Left renal pelvis (tissue), 4 donors: ENCODE measurements at regions not wholly inside any gene's neighbourhood (a gene's known extent, or its start where the extent isn't known, plus 50 kb on each side); places are given as distances from the start of the nearest gene placed in this dataset.
"Not testable (repeated sequence)": the region's sequence is repeated elsewhere in the genome, so short reads cannot be mapped to it uniquely, and the experiment has no call there.

ENCODE experiments used
- DNase-seq, 4 donors: peaks; one replicate each; pipeline ENCODE4 v3.0.0-alpha.2; 2013; ENCODE audit warnings: low read depth in 4 of 4, low spot score in 3 of 4

- peak in 3 of 4 donors; percentile 10 to 24 (median 12) for DNase-seq
These were observed 861.3 kb downstream of the ZPLD1 start for GRCh38 chr3:103295974-103296570.

GRCh38 chr3:103297502-103297901, 862.7 kb downstream of the ZPLD1 start:
- DNase-seq: not testable (repeated sequence)

DNA sequence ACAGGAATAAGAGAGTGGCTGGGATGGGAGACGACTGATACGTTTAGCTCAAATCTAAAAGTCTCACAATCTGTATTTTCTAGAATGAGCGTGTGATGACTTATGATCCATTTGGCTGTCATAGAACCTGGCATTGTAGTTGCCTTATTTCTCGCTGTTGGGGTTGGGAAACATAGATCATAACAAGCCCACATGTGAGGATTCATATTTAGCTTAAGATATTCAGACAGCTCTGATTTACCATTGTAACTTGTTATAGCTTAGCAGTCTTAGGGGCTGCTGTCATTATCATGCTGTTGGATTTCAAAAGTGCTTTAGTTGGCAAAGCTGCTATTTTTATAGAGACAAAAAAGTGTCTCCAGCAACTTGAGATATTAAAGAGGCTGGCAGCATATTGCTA, 871.3 kb downstream of the ZPLD1 start:
- DNase-seq: no peak

- DNase-seq: no peak
These were observed 874.1 kb downstream of the ZPLD1 start for GRCh38 chr3:103308921-103309320.

- DNase-seq: no peak
These were observed 885.1 kb downstream of the ZPLD1 start for GRCh38 chr3:103319912-103320311.

GRCh38 chr3:103337179-103337845, 902.5 kb downstream of the ZPLD1 start:
- DNase-seq: no peak

DNA sequence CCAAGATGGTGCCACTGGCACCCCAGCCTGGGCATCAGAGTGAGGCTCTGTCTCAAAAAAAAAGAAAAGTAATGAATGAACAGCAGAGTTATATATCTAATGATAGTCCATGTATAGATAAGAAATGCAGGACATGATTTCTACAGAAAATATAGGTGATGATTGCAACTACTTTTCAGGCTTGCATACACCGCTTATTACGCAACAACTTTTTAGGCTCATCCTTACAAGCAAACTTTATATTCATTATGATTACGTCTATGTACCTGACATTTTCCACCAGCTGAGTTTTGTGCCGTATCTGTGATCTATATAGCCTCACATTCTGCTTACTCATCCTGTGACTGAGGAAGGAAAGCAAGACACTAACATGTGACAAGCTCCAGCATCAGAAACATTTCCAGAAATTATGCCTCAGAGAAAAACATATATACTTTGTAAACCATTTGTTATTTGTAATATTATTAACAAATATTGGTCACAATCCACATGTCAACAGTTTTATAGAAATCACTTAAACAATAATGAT, 906.3 kb downstream of the ZPLD1 start:
- DNase-seq: no peak

DNA sequence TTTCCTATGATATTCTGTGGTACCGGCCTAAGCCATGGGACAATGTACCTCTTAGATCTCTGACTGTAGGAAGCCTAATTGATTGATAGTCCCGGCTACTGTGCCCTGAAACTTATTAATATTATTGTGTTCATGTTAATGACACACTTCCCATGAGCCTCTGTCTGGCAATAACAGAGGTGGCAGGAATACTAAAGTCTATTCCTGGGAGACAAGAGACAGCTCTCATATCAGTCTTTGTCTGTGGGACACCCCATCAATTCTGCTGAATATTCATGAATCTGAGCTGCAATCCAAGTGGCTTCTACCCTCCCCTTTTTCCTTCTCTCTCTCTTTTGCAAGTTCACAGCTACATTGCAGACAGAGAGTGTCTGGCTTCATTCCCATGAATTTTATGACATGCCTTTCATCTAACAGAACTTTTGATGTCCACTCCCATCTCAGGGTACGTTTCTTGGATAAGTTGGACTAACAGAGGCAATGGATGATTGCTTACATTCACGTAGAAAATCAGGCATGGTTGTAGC, 907.5 kb downstream of the ZPLD1 start:
- no peak for DNase-seq

DNA sequence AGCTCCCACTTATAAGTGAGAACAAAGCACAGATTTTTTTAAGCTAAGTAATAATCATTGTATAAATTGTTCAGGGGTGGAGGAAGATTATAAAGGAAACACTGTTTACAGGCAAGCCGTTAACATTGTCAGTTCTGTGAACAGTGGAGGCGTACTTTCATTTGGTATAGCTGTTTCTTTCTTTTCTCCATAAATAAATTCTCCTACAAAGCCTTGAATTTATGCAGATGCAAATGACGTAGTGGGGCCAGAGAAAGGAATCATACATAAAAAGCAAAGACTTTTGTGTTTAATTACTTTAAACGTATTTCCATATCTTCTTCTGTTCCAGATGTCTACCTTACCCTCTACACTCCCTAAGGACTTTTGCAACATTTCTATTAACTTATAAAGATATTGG, 914.9 kb downstream of the ZPLD1 start:
- DNase-seq: no peak

DNA sequence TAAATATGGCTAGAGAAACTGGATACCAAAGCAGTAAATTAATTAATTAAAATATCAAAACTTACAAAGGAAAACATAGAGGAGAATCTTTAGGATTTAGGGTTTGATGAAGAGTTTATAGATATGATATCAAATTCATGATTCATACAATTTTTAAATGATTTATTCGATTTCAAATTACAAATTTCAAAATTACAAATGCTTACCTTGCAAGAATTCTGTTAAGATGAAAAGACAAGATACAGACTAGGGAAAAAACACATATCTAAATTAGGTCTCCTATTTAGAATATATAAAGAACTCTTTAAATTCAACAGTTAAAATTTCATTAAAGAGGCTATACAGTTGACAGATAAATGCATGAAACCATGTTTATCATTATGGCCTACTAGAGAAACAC, 930.7 kb downstream of the ZPLD1 start:
- DNase-seq: no peak

DNA sequence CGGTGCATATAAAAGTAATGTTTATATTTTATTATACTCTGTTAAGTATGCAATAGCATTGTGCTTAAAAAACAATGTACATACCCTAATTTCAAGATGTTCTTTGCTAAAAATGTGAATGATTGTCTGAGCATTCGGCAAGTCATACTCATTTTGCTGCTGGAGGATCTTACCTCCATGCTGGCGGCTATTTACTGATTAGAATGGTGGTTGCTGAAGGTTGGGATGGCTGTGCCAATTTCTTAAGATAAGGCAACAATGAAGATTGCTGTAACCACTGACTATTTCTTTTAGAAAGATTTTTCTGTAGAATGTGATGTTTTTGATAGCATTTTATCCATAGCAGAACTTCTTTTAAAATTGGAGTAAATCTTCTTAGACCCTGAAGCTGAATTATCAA, 932.7 kb downstream of the ZPLD1 start:
- DNase-seq: no peak

- no peak for DNase-seq
These were observed 936.6 kb downstream of the ZPLD1 start for GRCh38 chr3:103371411-103371810.

DNA sequence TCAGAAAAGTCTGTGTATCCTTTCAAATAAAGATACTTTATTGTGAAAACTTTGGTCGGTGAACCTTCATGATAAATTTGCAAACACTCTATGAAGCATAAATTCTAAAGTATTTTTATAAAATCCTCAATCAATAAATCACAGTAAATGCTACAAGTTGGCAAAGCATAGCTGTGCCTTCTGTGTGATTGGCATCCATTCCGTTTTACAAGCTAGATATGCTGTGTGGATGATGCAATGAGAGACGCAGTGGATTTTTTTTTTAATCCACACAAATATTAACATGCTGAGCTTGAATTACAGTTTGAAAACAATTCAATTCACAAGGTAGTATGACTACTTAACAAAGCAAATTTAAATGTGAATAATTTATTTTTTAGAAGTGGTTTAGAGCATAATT, 937.2 kb downstream of the ZPLD1 start:
- DNase-seq: no peak

- DNase-seq: no peak
These were observed 945.6 kb downstream of the ZPLD1 start for GRCh38 chr3:103380391-103380790.

DNA sequence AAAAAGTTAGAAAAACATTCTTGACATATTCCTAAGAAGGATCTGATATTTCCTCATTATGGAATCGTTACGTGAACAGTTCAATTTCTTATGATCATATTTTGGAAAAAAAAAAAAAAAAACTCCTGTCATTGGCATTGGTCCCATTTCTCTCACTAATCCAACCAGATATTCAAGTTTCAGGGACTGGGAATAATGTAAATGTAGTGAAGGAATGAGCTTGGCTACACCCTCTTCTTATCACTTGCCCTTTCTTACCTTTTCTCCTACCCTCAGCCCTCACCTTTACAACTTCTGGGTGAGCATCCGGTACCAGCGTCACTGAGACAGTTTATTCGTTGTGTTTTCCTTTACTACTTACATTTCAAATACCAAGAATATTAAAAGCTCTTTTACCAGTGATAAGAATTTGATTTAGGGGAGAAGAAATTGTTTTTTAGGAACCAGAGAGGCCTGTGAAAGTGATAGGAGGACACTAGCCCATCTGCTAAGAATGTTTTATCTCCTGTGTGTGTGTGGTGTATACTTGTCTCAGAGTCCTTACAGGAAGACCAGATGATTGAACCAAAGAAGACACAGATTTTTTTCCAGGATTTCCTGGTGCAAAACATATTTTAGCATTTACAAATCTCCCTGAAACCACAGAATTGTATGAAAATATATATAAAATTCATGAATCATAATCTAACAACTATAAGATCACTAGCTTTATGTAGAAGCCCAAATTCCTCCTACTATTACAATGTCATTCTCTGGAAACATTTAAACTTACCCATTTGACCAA, 946.7 kb downstream of the ZPLD1 start:
- no peak for DNase-seq

DNA sequence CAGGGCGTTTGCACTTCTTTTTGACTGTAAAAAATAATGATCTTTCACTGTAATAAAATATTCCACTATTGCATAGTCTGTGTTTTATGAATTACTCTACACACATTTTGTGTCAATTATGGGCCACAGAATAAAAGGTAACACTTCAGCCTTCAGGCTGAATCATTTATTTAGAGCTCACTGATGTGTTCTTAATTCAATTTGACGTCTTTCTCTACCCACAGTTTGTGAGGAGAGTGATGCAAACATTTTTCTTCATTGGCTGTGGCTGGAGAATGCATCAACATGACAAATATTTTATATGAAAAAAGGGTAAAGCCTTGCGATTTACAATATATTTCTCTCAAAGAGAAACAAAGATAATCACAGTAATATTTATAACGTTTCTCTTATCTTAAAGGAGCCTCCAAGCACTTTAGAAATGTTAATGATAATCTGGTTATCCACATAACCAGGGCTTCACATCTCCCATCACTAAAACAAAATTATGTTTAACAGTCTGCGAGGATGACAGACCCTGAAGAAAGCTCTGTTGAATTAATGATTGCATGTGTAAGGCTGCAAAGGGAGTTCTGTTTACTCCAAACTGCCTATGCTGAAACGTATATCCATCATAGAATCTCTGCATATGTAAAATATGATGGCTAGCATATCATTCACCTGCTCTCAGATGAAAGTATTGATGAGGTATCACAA, 951.3 kb downstream of the ZPLD1 start:
- DNase-seq: no peak

DNA sequence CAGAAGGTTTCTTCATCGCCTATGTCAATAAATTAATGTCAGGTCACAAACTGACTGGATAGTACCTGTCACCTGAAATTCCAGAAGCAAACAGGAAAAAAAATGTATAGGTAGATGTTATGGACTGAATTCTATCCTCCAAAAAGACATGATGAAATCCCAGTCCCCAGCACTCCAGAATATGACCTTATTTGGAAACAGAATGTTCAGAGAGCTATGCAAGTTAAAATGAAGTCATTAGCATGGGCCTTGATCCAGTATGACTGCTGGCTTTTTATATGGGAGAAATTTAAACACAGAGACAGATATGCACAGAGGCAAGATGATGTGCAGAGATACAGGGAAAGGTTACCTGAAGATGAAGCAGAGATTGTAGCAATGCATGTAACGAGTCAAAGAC, 953.4 kb downstream of the ZPLD1 start:
- no peak for DNase-seq

- DNase-seq: no peak
These were observed 954.5 kb downstream of the ZPLD1 start for GRCh38 chr3:103389356-103389755.

DNA sequence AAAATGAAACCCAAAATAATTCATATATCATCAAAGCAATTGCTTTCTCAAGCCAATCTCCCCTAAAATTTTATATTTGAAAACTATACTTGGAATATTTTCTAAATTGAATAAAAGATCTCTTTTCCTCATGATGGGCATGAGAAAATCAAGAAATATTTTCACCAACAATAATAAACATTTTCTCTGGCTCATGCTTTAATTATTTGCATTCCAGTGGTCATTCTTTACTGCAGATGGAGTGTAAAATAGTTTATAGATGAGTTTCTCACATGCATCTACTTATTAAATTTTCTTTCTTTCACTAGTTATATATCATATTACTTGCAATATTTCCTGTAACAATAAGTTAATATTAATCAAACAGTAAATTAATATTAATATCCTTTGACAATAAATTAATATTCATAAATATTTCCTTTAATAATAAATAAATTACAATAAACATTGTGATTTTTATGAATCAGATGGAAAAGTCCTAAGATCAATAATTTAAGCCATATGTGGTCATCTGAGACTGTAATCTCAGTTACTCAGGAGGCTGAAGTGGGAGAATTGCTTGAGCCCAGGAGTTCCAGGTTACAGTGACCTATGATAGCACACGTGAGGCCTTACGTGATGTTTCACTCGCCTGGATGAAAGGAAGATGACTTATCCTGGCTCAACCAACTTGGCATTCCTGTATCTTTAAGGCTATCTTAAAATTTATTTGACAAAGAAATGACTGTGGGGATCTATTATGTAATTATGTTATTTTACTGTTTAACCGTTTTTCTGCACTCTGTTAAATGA, 958.8 kb downstream of the ZPLD1 start:
- DNase-seq: no peak

GRCh38 chr3:103403191-103403590, 968.4 kb downstream of the ZPLD1 start:
- DNase-seq: no peak
